ENCODE measurements at regions not wholly inside any gene's neighbourhood (a gene's known extent, or its start where the extent isn't known, plus 50 kb on each side); places are given as distances from the start of the nearest gene placed in this dataset.
"Not testable (repeated sequence)": the region's sequence is repeated elsewhere in the genome, so short reads cannot be mapped to it uniquely, and the experiment has no call there.

- ATAC-seq (ENCODE audit: low FRiP score) (no peak), DNase-seq (ENCODE audit: low spot score) (no peak)
- no peak for TF ChIP-seq CTCF (IDR thresholded peaks at IDR 0.05)
Observed at GRCh38 chr12:13539051-13539450, 342.5 kb downstream of the EMP1 start.

GRCh38 chr12:13538136-13538535, 341.6 kb downstream of the EMP1 start:
- ATAC-seq (ENCODE audit: low FRiP score) (no peak), DNase-seq (ENCODE audit: low spot score) (no peak)
- TF ChIP-seq CTCF (IDR thresholded peaks at IDR 0.05), result no peak

GRCh38 chr12:13537623-13538022, 341.1 kb downstream of the EMP1 start:
- DNase-seq (ENCODE audit: low spot score), result no peak

GRCh38 chr12:13536219-13536910, 339.8 kb downstream of the EMP1 start:
- ATAC-seq (ENCODE audit: low FRiP score) (no peak), DNase-seq (ENCODE audit: low spot score) (no peak)
- TF ChIP-seq CTCF (IDR thresholded peaks at IDR 0.05), result no peak

More at GRCh38 chr12:13537623-13538022, 341.1 kb downstream of the EMP1 start:
- TF ChIP-seq CTCF (IDR thresholded peaks at IDR 0.05), result no peak
- ATAC-seq (ENCODE audit: low FRiP score), result no peak

- DNase-seq (ENCODE audit: low spot score) (peak; percentile 83), ATAC-seq (ENCODE audit: low FRiP score) (no peak)
- TF ChIP-seq CTCF (IDR thresholded peaks at IDR 0.05), result no peak
Observed at GRCh38 chr12:13534645-13535398, 338.3 kb downstream of the EMP1 start.

- no peak for TF ChIP-seq CTCF (IDR thresholded peaks at IDR 0.05)
- ATAC-seq (ENCODE audit: low FRiP score) (no peak), DNase-seq (ENCODE audit: low spot score) (no peak)
Observed at GRCh38 chr12:13534242-13534641, 337.7 kb downstream of the EMP1 start.

- ATAC-seq (ENCODE audit: low FRiP score), result no peak
- TF ChIP-seq CTCF (IDR thresholded peaks at IDR 0.05), result no peak
Observed at GRCh38 chr12:13530966-13531365, 334.4 kb downstream of the EMP1 start.

GRCh38 chr12:13526185-13526921, 329.8 kb downstream of the EMP1 start:
- DNase-seq (ENCODE audit: low spot score); ATAC-seq (ENCODE audit: low FRiP score): not testable (repeated sequence)

More at GRCh38 chr12:13530966-13531365, 334.4 kb downstream of the EMP1 start:
- DNase-seq (ENCODE audit: low spot score), result no peak
